GM18499 (cell line): ENCODE measurements at regions not wholly inside any gene's neighbourhood (a gene's known extent, or its start where the extent isn't known, plus 50 kb on each side); places are given as distances from the start of the nearest gene placed in this dataset.
"Not testable (repeated sequence)": the region's sequence is repeated elsewhere in the genome, so short reads cannot be mapped to it uniquely, and the experiment has no call there.

Experiments
- ATAC-seq: cut with Tn5 transposase; IDR thresholded peaks from one replicate; pipeline ENCODE4 v1.9.1; 2021; ENCODE audit warnings: moderate number of reproducible peaks; ENCODE audit not compliant: insufficient read depth, unreplicated experiment

GRCh38 chr6:104446101-104447080 is 413.3 kb downstream of the HACE1 start:
- not testable (repeated sequence) for ATAC-seq

- ATAC-seq: no peak
These were observed 425.2 kb downstream of the HACE1 start for GRCh38 chr6:104434519-104434918.

- peak; percentile 82 for ATAC-seq
These were observed 428.6 kb downstream of the HACE1 start for GRCh38 chr6:104431096-104431495.

- ATAC-seq: no peak
These were observed 431.5 kb downstream of the HACE1 start for GRCh38 chr6:104428184-104428583.

GRCh38 chr6:104423691-104424090 is 436.0 kb downstream of the HACE1 start:
- no peak for ATAC-seq

- ATAC-seq: no peak
These were observed 438.1 kb downstream of the HACE1 start for GRCh38 chr6:104421650-104422049.

- ATAC-seq: no peak
These were observed 440.9 kb downstream of the HACE1 start for GRCh38 chr6:104418839-104419238.

- no peak for ATAC-seq
These were observed 441.6 kb downstream of the HACE1 start for GRCh38 chr6:104418125-104418524.

GRCh38 chr6:104414723-104415122 is 445.0 kb downstream of the HACE1 start:
- ATAC-seq: no peak

GRCh38 chr6:104413767-104414166 is 446.0 kb downstream of the HACE1 start:
- no peak for ATAC-seq

GRCh38 chr6:104411302-104411701 is 448.4 kb downstream of the HACE1 start:
- no peak for ATAC-seq

GRCh38 chr6:104409913-104410312 is 449.8 kb downstream of the HACE1 start:
- ATAC-seq: no peak

GRCh38 chr6:104407957-104408356 is 451.8 kb downstream of the HACE1 start:
- ATAC-seq: no peak

- no peak for ATAC-seq
These were observed 455.3 kb downstream of the HACE1 start for GRCh38 chr6:104404377-104404776.

- no peak for ATAC-seq
These were observed 457.1 kb downstream of the HACE1 start for GRCh38 chr6:104402572-104402971.

GRCh38 chr6:104401926-104402325 is 457.8 kb downstream of the HACE1 start:
- no peak for ATAC-seq

- no peak for ATAC-seq
These were observed 458.9 kb downstream of the HACE1 start for GRCh38 chr6:104400844-104401243.

- ATAC-seq: no peak
These were observed 463.6 kb downstream of the HACE1 start for GRCh38 chr6:104396077-104396476.

GRCh38 chr6:104381907-104382306 is 477.8 kb downstream of the HACE1 start:
- ATAC-seq: no peak

- ATAC-seq: no peak
These were observed 494.1 kb downstream of the HACE1 start for GRCh38 chr6:104365451-104366234.

GRCh38 chr6:104357928-104358327 is 501.8 kb downstream of the HACE1 start:
- no peak for ATAC-seq
